ENCODE measurements at regions not wholly inside any gene's neighbourhood (a gene's known extent, or its start where the extent isn't known, plus 50 kb on each side); places are given as distances from the start of the nearest gene placed in this dataset.

DNA sequence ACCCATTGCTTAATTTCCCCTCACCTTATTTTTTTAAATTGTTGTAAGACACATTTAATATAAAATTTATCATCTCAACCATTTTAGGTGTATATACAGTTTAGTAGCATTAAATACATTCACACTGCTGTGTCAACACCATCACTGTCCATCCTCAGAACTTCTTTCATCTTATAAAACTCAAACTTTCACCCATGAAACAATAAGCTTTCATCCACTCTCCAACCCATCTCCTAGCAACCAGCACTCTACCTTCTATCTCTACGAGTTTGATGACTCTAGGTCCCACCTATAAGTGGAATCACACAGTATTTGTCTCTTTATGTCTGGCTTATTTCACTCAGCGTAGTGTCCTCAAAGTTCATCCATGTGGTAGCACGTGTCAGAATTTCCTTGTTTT is 75.5 kb downstream of the TBX3 start:
- TF ChIP-seq, protein P1, sequence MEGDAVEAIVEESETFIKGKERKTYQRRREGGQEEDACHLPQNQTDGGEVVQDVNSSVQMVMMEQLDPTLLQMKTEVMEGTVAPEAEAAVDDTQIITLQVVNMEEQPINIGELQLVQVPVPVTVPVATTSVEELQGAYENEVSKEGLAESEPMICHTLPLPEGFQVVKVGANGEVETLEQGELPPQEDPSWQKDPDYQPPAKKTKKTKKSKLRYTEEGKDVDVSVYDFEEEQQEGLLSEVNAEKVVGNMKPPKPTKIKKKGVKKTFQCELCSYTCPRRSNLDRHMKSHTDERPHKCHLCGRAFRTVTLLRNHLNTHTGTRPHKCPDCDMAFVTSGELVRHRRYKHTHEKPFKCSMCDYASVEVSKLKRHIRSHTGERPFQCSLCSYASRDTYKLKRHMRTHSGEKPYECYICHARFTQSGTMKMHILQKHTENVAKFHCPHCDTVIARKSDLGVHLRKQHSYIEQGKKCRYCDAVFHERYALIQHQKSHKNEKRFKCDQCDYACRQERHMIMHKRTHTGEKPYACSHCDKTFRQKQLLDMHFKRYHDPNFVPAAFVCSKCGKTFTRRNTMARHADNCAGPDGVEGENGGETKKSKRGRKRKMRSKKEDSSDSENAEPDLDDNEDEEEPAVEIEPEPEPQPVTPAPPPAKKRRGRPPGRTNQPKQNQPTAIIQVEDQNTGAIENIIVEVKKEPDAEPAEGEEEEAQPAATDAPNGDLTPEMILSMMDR (conservative IDR thresholded peaks at IDR 0.05; ENCODE audit: low read depth, low read length), result no peak
- TF ChIP-seq EZH2 (IDR thresholded peaks at IDR 0.05; ENCODE audit: low read length, unreplicated experiment) (no peak), EZH2phosphoT487 (IDR thresholded peaks at IDR 0.05; ENCODE audit: borderline replicate concordance, low read length) (no peak)
